ENCODE measurements at regions not wholly inside any gene's neighbourhood (a gene's known extent, or its start where the extent isn't known, plus 50 kb on each side); places are given as distances from the start of the nearest gene placed in this dataset.

- H3K27ac Mint-ChIP-seq, result no peak overlapping the region
- H3K36me3 Mint-ChIP-seq (ENCODE audit: low read depth), result no peaks in the 10 kb centered on the region
- no peak for TF ChIP-seq CTCF (IDR thresholded peaks at IDR 0.05)
- no peak overlapping the region for H3K4me3 Mint-ChIP-seq
- no peak for DNase-seq
- H3K4me1 Mint-ChIP-seq (ENCODE audit: low read depth), result no peaks in the 10 kb centered on the region
- no peaks in the 10 kb centered on the region for H3K9me3 Mint-ChIP-seq
- peaks cover 31% of the 10 kb centered on the region for H3K27me3 Mint-ChIP-seq (ENCODE audit: insufficient read depth)
Observed at GRCh38 chr5:141742866-141743851, 61.1 kb upstream of the ARAP3 start.

GRCh38 chr5:141742144-141742543 lies 60.1 kb upstream of the ARAP3 start:
- no peak overlapping the region for H3K27ac Mint-ChIP-seq
- no peak overlapping the region for H3K4me3 Mint-ChIP-seq
- no peaks in the 10 kb centered on the region for H3K36me3 Mint-ChIP-seq (ENCODE audit: low read depth)
- TF ChIP-seq CTCF (IDR thresholded peaks at IDR 0.05), result no peak
- H3K27me3 Mint-ChIP-seq (ENCODE audit: insufficient read depth), result peaks cover 32% of the 10 kb centered on the region
- no peaks in the 10 kb centered on the region for H3K4me1 Mint-ChIP-seq (ENCODE audit: low read depth)
- DNase-seq, result no peak
- no peaks in the 10 kb centered on the region for H3K9me3 Mint-ChIP-seq

GRCh38 chr5:141740885-141741284 lies 58.9 kb upstream of the ARAP3 start:
- H3K4me1 Mint-ChIP-seq (ENCODE audit: low read depth), result no peaks in the 10 kb centered on the region
- no peaks in the 10 kb centered on the region for H3K9me3 Mint-ChIP-seq
- H3K36me3 Mint-ChIP-seq (ENCODE audit: low read depth), result no peaks in the 10 kb centered on the region
- H3K27me3 Mint-ChIP-seq (ENCODE audit: insufficient read depth), result peaks cover 35% of the 10 kb centered on the region
- no peak for DNase-seq
- no peak overlapping the region for H3K4me3 Mint-ChIP-seq
- TF ChIP-seq CTCF (IDR thresholded peaks at IDR 0.05), result no peak
- H3K27ac Mint-ChIP-seq, result no peak overlapping the region

GRCh38 chr5:141737535-141737934 lies 55.5 kb upstream of the ARAP3 start:
- no peaks in the 10 kb centered on the region for H3K36me3 Mint-ChIP-seq (ENCODE audit: low read depth)
- no peak overlapping the region for H3K4me3 Mint-ChIP-seq
- no peaks in the 10 kb centered on the region for H3K4me1 Mint-ChIP-seq (ENCODE audit: low read depth)
- no peaks in the 10 kb centered on the region for H3K9me3 Mint-ChIP-seq
- no peak for TF ChIP-seq CTCF (IDR thresholded peaks at IDR 0.05)
- H3K27ac Mint-ChIP-seq, result no peak overlapping the region
- peaks cover 33% of the 10 kb centered on the region for H3K27me3 Mint-ChIP-seq (ENCODE audit: insufficient read depth)
- DNase-seq, result no peak

GRCh38 chr5:141735823-141736222 lies 53.8 kb upstream of the ARAP3 start:
- no peaks in the 10 kb centered on the region for H3K9me3 Mint-ChIP-seq

More at GRCh38 chr5:141735823-141736222, 53.8 kb upstream of the ARAP3 start:
- H3K4me1 Mint-ChIP-seq (ENCODE audit: low read depth), result no peaks in the 10 kb centered on the region
- no peak overlapping the region for H3K4me3 Mint-ChIP-seq
- TF ChIP-seq CTCF (IDR thresholded peaks at IDR 0.05), result no peak
- H3K27ac Mint-ChIP-seq, result no peak overlapping the region
- H3K36me3 Mint-ChIP-seq (ENCODE audit: low read depth), result no peaks in the 10 kb centered on the region
- H3K27me3 Mint-ChIP-seq (ENCODE audit: insufficient read depth), result peaks cover 39% of the 10 kb centered on the region
- no peak for DNase-seq

All from HFFc6 (cell line).